ENCODE measurements at regions not wholly inside any gene's neighbourhood (a gene's known extent, or its start where the extent isn't known, plus 50 kb on each side); places are given as distances from the start of the nearest gene placed in this dataset.

GRCh38 chr6:44625996-44626395 is 238.5 kb downstream of the CDC5L start:
- TF ChIP-seq CTCF (IDR thresholded peaks at IDR 0.05) (no peak), POLR2A (IDR thresholded peaks at IDR 0.05) (no peak), EP300 (IDR thresholded peaks at IDR 0.05) (no peak)
